Vagina (tissue), 2 donors: ENCODE measurements at regions not wholly inside any gene's neighbourhood (a gene's known extent, or its start where the extent isn't known, plus 50 kb on each side); places are given as distances from the start of the nearest gene placed in this dataset.

Experiments used
- CTCF ChIP-seq, 3 experiments: fragments of 450-650 bp in 2 of 3; fragments of 200-600 bp in 1 of 3; sonication (generic) in 1 of 3; IDR thresholded peaks; one replicate each; pipeline ENCODE4 v1.5.1; 2017 to 2019; ENCODE audit warnings: antibody characterized with exemption in 3 of 3, mild to moderate bottlenecking in 2 of 3, moderate library complexity in 2 of 3
- POLR2A ChIP-seq, 2 donors: fragments of 450-650 bp; IDR thresholded peaks; one replicate each; pipeline ENCODE4 v1.6.1; 2017; ENCODE audit warnings: antibody characterized with exemption in 2 of 2, mild to moderate bottlenecking in 2 of 2, moderate library complexity in 2 of 2
- POLR2AphosphoS5 ChIP-seq, 2 donors: sonication (generic); formaldehyde crosslinking; IDR thresholded peaks; one replicate each; pipeline ENCODE4 v1.9.0; 2017; ENCODE audit warnings: antibody characterized with exemption in 2 of 2, mild to moderate bottlenecking in 2 of 2, low read depth in 1 of 2; ENCODE audit not compliant: insufficient read depth in 1 of 2

DNA sequence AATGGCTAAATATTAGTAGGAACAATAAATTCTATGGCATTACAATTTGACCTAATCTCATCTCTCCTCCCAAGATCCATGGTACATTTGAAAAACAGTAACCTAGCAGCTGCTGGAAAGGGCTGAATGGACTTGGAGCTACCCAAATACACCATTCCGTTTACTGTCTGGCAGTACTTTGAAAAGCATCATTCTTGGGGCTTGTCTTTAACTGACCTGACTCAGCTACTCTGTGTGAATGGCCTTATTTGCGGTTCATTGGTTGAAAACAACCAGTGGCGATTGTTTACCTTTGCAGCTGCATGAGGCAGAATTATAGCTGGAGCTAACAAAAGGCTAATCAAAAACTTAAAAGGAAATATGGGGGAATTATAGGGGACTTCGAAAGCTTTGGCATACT, 311.2 kb upstream of the MCTP2 start:
- no peak for TF ChIP-seq POLR2AphosphoS5 (IDR thresholded peaks at IDR 0.05; ENCODE audit: insufficient read depth in 1 of 2, low read depth in 1 of 2)
- TF ChIP-seq CTCF (IDR thresholded peaks at IDR 0.05), result no peak
- no peak for TF ChIP-seq POLR2A (IDR thresholded peaks at IDR 0.05)
